Neuronal stem cell (in vitro differentiated cells): ENCODE measurements at regions not wholly inside any gene's neighbourhood (a gene's known extent, or its start where the extent isn't known, plus 50 kb on each side); places are given as distances from the start of the nearest gene placed in this dataset.

ENCODE experiments used
- DNase-seq: peaks from one replicate; pipeline ENCODE4 v3.0.0-alpha.2; 2013; ENCODE audit warnings: low spot score
- H2AFZ ChIP-seq: one replicate; pipeline ENCODE4 v1.6.1; 2013; ENCODE audit warnings: mild to moderate bottlenecking, low read length, inconsistent platforms
- H2AK5ac ChIP-seq: 2 replicates; pipeline ENCODE4 v1.6.1; 2013; ENCODE audit warnings: low read depth, mild to moderate bottlenecking, inconsistent platforms, low read length, moderate library complexity, mixed read lengths
- H2BK120ac ChIP-seq: 2 replicates; pipeline ENCODE4 v1.6.1; 2013; ENCODE audit warnings: low read depth, mild to moderate bottlenecking, inconsistent platforms, low read length, moderate library complexity, mixed read lengths
- H2BK12ac ChIP-seq: one replicate; pipeline ENCODE4 v1.6.1; 2013; ENCODE audit warnings: low read length, inconsistent platforms
- H2BK15ac ChIP-seq: 2 replicates; pipeline ENCODE4 v1.6.1; 2013; ENCODE audit warnings: mild to moderate bottlenecking, low read length, inconsistent platforms, mixed read lengths
- H2BK5ac ChIP-seq: one replicate; pipeline ENCODE4 v1.6.1; 2013; ENCODE audit warnings: inconsistent platforms, mild to moderate bottlenecking, low read length, moderate library complexity
- H3K14ac ChIP-seq: one replicate; pipeline ENCODE4 v1.6.1; 2013; ENCODE audit warnings: low read length, inconsistent platforms
- H3K18ac ChIP-seq: 2 replicates; pipeline ENCODE4 v1.6.1; 2013; ENCODE audit warnings: low read length, inconsistent platforms
- H3K23ac ChIP-seq: 2 replicates; pipeline ENCODE4 v1.6.1; 2013; ENCODE audit warnings: low read depth, mild to moderate bottlenecking, mixed read lengths, low read length, inconsistent platforms; ENCODE audit not compliant: poor library complexity
- H3K27ac ChIP-seq: replicated peaks from 3 replicates; pipeline ENCODE4 v1.5.1; 2013; ENCODE audit warnings: low read length, inconsistent platforms
- H3K27me3 ChIP-seq, 3 experiments: 2 replicates each; pipeline ENCODE4 v1.6.1; 2013; ENCODE audit warnings: low read length in 3 of 3, mild to moderate bottlenecking in 2 of 3, inconsistent platforms in 1 of 3, low read depth in 1 of 3, mixed read lengths in 1 of 3, moderate library complexity in 1 of 3; ENCODE audit not compliant: control insufficient read depth in 3 of 3, insufficient read depth in 3 of 3
- H3K36me3 ChIP-seq, 2 donors: replicated peaks in 1 of 2; 2 replicates each; pipeline ENCODE4 v1.6.1; 2013; ENCODE audit warnings: low read length in 2 of 2; ENCODE audit not compliant: control insufficient read depth in 2 of 2, insufficient read depth in 2 of 2
- H3K4ac ChIP-seq: 2 replicates; pipeline ENCODE4 v1.6.1; 2013; ENCODE audit warnings: inconsistent platforms, mild to moderate bottlenecking, low read length, moderate library complexity
- H3K4me1 ChIP-seq, 2 donors: 1 replicate in 1 of 2; 2 replicates in 1 of 2; pipeline ENCODE4 v1.6.1; 2013; ENCODE audit warnings: low read length in 2 of 2, low read depth in 1 of 2; ENCODE audit not compliant: control insufficient read depth in 2 of 2, insufficient read depth in 1 of 2
- H3K4me2 ChIP-seq: one replicate; pipeline ENCODE4 v1.6.1; 2013; ENCODE audit warnings: mild to moderate bottlenecking, low read length, inconsistent platforms; ENCODE audit not compliant: insufficient read depth, poor library complexity, severe bottlenecking
- H3K4me3 ChIP-seq, 2 donors: 2 replicates each; pipeline ENCODE4 v1.5.1; 2013; ENCODE audit warnings: low read length in 2 of 2, mild to moderate bottlenecking in 2 of 2, inconsistent platforms in 1 of 2, moderate library complexity in 1 of 2
- H3K79me1 ChIP-seq: one replicate; pipeline ENCODE4 v1.6.1; 2013; ENCODE audit warnings: low read depth, mild to moderate bottlenecking, inconsistent platforms, low read length, moderate library complexity
- H3K9ac ChIP-seq: one replicate; pipeline ENCODE4 v1.6.1; 2013; ENCODE audit warnings: mild to moderate bottlenecking, low read depth, low read length, inconsistent platforms; ENCODE audit not compliant: poor library complexity
- H3K9me3 ChIP-seq, 2 donors: replicated peaks in 1 of 2; 2 replicates each; pipeline versions ENCODE3 to v1.6.1; 2013; ENCODE audit warnings: low read length in 2 of 2, mild to moderate bottlenecking in 2 of 2, inconsistent platforms in 1 of 2, low read depth in 1 of 2, mixed read lengths in 1 of 2, moderate library complexity in 1 of 2; ENCODE audit not compliant: control insufficient read depth in 2 of 2, insufficient read depth in 1 of 2
- H4K8ac ChIP-seq: one replicate; pipeline ENCODE4 v1.6.1; 2013; ENCODE audit warnings: low read depth, mild to moderate bottlenecking, inconsistent platforms, low read length, moderate library complexity
- H4K91ac ChIP-seq: one replicate; pipeline ENCODE4 v1.6.1; 2013; ENCODE audit warnings: low read length, low read depth, mild to moderate bottlenecking, inconsistent platforms; ENCODE audit not compliant: poor library complexity
- WGBS, 2 donors: extraction: QIAGEN DNeasy Blood & Tissue Kit; methylation state at CpG; one replicate each; pipeline ENCODE4 v1.1.7; 2013; ENCODE audit warnings: missing lambda C conversion rate in 2 of 2, mixed read lengths in 1 of 2; ENCODE audit not compliant: insufficient read length in 2 of 2, insufficient replicate concordance in 1 of 2; ENCODE audit errors: extremely low coverage in 2 of 2; 5-methylcytosine and 5-hydroxymethylcytosine counted together

- H3K4me1 ChIP-seq: peaks cover 0 to 3% of the 10 kb centered on the region in 2 donors
- H3K79me1 ChIP-seq: no peaks in the 10 kb centered on the region
- H3K9me3 ChIP-seq: no peaks in the 10 kb centered on the region
- no peak overlapping the region for H3K4ac ChIP-seq
- H3K36me3 ChIP-seq: no peaks in the 10 kb centered on the region
- no peak overlapping the region for H2AK5ac ChIP-seq
- WGBS, 2 donors: no CpG with 5 or more reads among the region's 5 CpGs
- H2BK12ac ChIP-seq: no peak overlapping the region
- no peak overlapping the region for H3K23ac ChIP-seq
- no peak overlapping the region for H4K91ac ChIP-seq
- H3K18ac ChIP-seq: no peak overlapping the region
- no peak overlapping the region for H3K4me3 ChIP-seq
- no peak overlapping the region for H2AFZ ChIP-seq
- no peak overlapping the region for H2BK120ac ChIP-seq
- no peak overlapping the region for H2BK5ac ChIP-seq
- H3K27ac ChIP-seq: no peak overlapping the region
- H3K27me3 ChIP-seq: peaks cover 0 to 16% (median 0%) of the 10 kb centered on the region in 3 experiments
- no peak for DNase-seq
- H3K4me2 ChIP-seq: no peak overlapping the region
- H3K14ac ChIP-seq: no peak overlapping the region
- no peak overlapping the region for H2BK15ac ChIP-seq
- no peak overlapping the region for H3K9ac ChIP-seq
- H4K8ac ChIP-seq: no peak overlapping the region
Measured at GRCh38 chr17:51401279-51401678, 140.9 kb downstream of the UTP18 start.

- H2BK120ac ChIP-seq: no peak overlapping the region
- no peak overlapping the region for H2AK5ac ChIP-seq
- H3K27me3 ChIP-seq: peaks cover 0 to 12% (median 0%) of the 10 kb centered on the region in 3 experiments
- no peak for DNase-seq
- no peak overlapping the region for H4K8ac ChIP-seq
- no peak overlapping the region for H3K23ac ChIP-seq
- H3K4me2 ChIP-seq: no peak overlapping the region
- no peak overlapping the region for H2BK12ac ChIP-seq
- no peaks in the 10 kb centered on the region for H3K9me3 ChIP-seq
- H3K18ac ChIP-seq: no peak overlapping the region
- no peak overlapping the region for H2BK15ac ChIP-seq
- H3K36me3 ChIP-seq: no peaks in the 10 kb centered on the region
- no peaks in the 10 kb centered on the region for H3K79me1 ChIP-seq
- H4K91ac ChIP-seq: no peak overlapping the region
- H2AFZ ChIP-seq: no peak overlapping the region
- H3K9ac ChIP-seq: no peak overlapping the region
- H3K27ac ChIP-seq: no peak overlapping the region
- H3K4me3 ChIP-seq: no peak overlapping the region
- no CpG with 5 or more reads among the region's 1 CpG for WGBS, 2 donors
- H3K4ac ChIP-seq: no peak overlapping the region
- H3K14ac ChIP-seq: no peak overlapping the region
- H2BK5ac ChIP-seq: no peak overlapping the region
- H3K4me1 ChIP-seq: peaks cover 0 to 3% of the 10 kb centered on the region in 2 donors
Measured at GRCh38 chr17:51402899-51403298, 142.6 kb downstream of the UTP18 start.

DNA sequence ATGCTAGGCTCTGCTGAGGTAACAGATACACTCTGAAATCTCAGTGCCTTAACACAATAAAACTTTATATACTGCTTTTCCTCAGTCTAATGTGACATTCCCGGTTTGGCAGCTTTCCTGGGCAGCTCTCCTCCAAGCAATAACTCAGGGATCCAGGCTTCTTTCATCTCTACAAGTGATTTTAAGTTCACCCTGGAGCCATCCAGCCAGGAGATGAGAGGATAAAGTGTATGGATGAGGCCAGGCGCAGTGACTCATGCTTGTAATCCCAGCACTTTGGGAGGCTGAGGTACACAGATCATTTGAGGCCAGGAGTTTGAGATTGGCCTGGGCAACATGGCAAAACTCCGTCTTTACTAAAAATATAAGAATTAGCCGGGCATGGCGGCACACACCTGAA, 147.2 kb downstream of the UTP18 start:
- Histone ChIP-seq H3K79me1 (no peaks in the 10 kb centered on the region), H3K27me3 (peaks cover 0 to under 1% (median 0%) of the 10 kb centered on the region in 3 experiments), H3K36me3 (no peaks in the 10 kb centered on the region), H2BK15ac (no peak overlapping the region), H2AFZ (no peak overlapping the region), H3K14ac (no peak overlapping the region), H3K4me2 (no peak overlapping the region), H3K18ac (no peak overlapping the region), H3K27ac (no peak overlapping the region), H2AK5ac (no peak overlapping the region), H2BK12ac (no peak overlapping the region), H3K23ac (no peak overlapping the region), H3K4me1 (peaks cover 0 to 3% of the 10 kb centered on the region in 2 donors), H4K8ac (no peak overlapping the region), H3K9me3 (no peaks in the 10 kb centered on the region), H3K4ac (no peak overlapping the region), H2BK120ac (no peak overlapping the region), H2BK5ac (no peak overlapping the region), H3K9ac (no peak overlapping the region), H3K4me3 (no peak overlapping the region), H4K91ac (no peak overlapping the region)
- no peak for DNase-seq
- WGBS, 2 donors: no CpG with 5 or more reads among the region's 5 CpGs

DNA sequence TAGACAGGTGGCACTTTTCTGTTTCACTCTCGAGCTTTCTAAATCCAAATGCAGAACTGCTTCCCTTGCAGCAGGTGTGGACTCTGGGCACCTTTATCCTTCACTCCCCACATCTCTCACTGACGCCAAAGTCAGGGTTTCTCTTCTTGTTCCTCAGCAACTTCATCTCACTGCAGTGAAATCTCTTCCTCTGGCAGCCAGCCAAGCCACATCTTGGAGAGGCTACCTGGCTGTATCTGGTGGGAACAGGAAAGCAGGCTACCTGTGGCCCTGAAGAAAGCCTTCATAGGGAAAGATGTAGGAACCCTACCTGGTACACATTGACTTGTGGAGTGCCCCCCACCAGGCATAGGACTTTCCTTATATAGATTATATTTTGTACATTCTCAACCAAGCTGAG, 159.1 kb downstream of the UTP18 start:
- Histone ChIP-seq H3K9ac (no peak overlapping the region), H4K91ac (no peak overlapping the region), H3K36me3 (no peaks in the 10 kb centered on the region), H4K8ac (no peak overlapping the region), H3K4ac (no peak overlapping the region), H2BK5ac (no peak overlapping the region), H2BK15ac (no peak overlapping the region), H3K4me1 (no peaks in the 10 kb centered on the region), H2BK120ac (no peak overlapping the region), H3K4me2 (no peak overlapping the region), H3K18ac (no peak overlapping the region), H3K79me1 (no peaks in the 10 kb centered on the region), H3K14ac (no peak overlapping the region), H3K4me3 (no peak overlapping the region), H3K27ac (no peak overlapping the region), H3K27me3 (no peaks in the 10 kb centered on the region), H2AFZ (no peak overlapping the region), H3K9me3 (no peaks in the 10 kb centered on the region), H2AK5ac (no peak overlapping the region), H2BK12ac (no peak overlapping the region), H3K23ac (no peak overlapping the region)
- no CpG with 5 or more reads among the region's 2 CpGs for whole genome bisulfite sequencing, 2 donors
- no peak for DNase-seq
